ENCODE measurements at regions not wholly inside any gene's neighbourhood (a gene's known extent, or its start where the extent isn't known, plus 50 kb on each side); places are given as distances from the start of the nearest gene placed in this dataset.

- no peak for DNase-seq (ENCODE audit: low spot score in 2 of 2)
- WGBS, 2 donors: 46 to 60% methylated on average over 5 of the region's 5 CpGs
- TF ChIP-seq CTCF (IDR thresholded peaks at IDR 0.05) (no peak), POLR2A (IDR thresholded peaks at IDR 0.05) (no peak)
- H3K4me3 ChIP-seq (ENCODE audit: low read depth, poor library complexity, severe bottlenecking): no peak overlapping the region
- intact Hi-C loops (cut with DNase I; ENCODE audit: low total_unique reads): no loop called here
These were observed 102.1 kb downstream of the S1PR1 start for GRCh38 chr1:101338714-101339430.

GRCh38 chr1:101344745-101345144 lies 107.9 kb downstream of the S1PR1 start:
- H3K4me3 ChIP-seq (ENCODE audit: low read depth, poor library complexity, severe bottlenecking): no peak overlapping the region
- intact Hi-C loops (cut with DNase I; ENCODE audit: low total_unique reads): no loop called here
- WGBS, 2 donors: 53 to 60% methylated on average over 4 of the region's 4 CpGs
- no peak for DNase-seq (ENCODE audit: low spot score in 2 of 2)
- TF ChIP-seq CTCF (IDR thresholded peaks at IDR 0.05): no peak

GRCh38 chr1:101346419-101346818 lies 109.6 kb downstream of the S1PR1 start:
- WGBS, 2 donors: 88 to 95% methylated on average over 2 of the region's 2 CpGs
- DNase-seq (ENCODE audit: low spot score in 2 of 2): no peak
- TF ChIP-seq CTCF (IDR thresholded peaks at IDR 0.05) (no peak), POLR2A (IDR thresholded peaks at IDR 0.05) (no peak)
- no peak overlapping the region for H3K4me3 ChIP-seq (ENCODE audit: low read depth, poor library complexity, severe bottlenecking)
- intact Hi-C loops (cut with DNase I; ENCODE audit: low total_unique reads): no loop called here

- WGBS, 2 donors: 92 to 93% methylated on average over 3 of the region's 3 CpGs
- TF ChIP-seq POLR2A (IDR thresholded peaks at IDR 0.05) (no peak), CTCF (IDR thresholded peaks at IDR 0.05) (no peak)
- intact Hi-C loops (cut with DNase I; ENCODE audit: low total_unique reads): loop anchor here (10.0 kb wide), 1 partner anchor 51 kb away; no protein-coding TSS in a partner anchor
These were observed 119.2 kb downstream of the S1PR1 start for GRCh38 chr1:101356013-101356412.

GRCh38 chr1:101356604-101357443 lies 120.0 kb downstream of the S1PR1 start:
- 68 to 71% methylated on average over 5 of the region's 5 CpGs for WGBS, 2 donors
- intact Hi-C loops (cut with DNase I; ENCODE audit: low total_unique reads): loop anchor here (10.0 kb wide), 1 partner anchor 52 kb away; no protein-coding TSS in a partner anchor
- H3K4me3 ChIP-seq (ENCODE audit: low read depth, poor library complexity, severe bottlenecking): no peak overlapping the region
- DNase-seq (ENCODE audit: low spot score in 2 of 2): no peak
- TF ChIP-seq POLR2A (IDR thresholded peaks at IDR 0.05): no peak
- no peak for TF ChIP-seq CTCF (IDR thresholded peaks at IDR 0.05)

More at GRCh38 chr1:101356013-101356412, 119.2 kb downstream of the S1PR1 start:
- H3K4me3 ChIP-seq (ENCODE audit: low read depth, poor library complexity, severe bottlenecking): no peak overlapping the region
- no peak for DNase-seq (ENCODE audit: low spot score in 2 of 2)

Measured in lower leg skin (tissue), 4 donors.